ENCODE measurements at regions not wholly inside any gene's neighbourhood (a gene's known extent, or its start where the extent isn't known, plus 50 kb on each side); places are given as distances from the start of the nearest gene placed in this dataset.

DNA sequence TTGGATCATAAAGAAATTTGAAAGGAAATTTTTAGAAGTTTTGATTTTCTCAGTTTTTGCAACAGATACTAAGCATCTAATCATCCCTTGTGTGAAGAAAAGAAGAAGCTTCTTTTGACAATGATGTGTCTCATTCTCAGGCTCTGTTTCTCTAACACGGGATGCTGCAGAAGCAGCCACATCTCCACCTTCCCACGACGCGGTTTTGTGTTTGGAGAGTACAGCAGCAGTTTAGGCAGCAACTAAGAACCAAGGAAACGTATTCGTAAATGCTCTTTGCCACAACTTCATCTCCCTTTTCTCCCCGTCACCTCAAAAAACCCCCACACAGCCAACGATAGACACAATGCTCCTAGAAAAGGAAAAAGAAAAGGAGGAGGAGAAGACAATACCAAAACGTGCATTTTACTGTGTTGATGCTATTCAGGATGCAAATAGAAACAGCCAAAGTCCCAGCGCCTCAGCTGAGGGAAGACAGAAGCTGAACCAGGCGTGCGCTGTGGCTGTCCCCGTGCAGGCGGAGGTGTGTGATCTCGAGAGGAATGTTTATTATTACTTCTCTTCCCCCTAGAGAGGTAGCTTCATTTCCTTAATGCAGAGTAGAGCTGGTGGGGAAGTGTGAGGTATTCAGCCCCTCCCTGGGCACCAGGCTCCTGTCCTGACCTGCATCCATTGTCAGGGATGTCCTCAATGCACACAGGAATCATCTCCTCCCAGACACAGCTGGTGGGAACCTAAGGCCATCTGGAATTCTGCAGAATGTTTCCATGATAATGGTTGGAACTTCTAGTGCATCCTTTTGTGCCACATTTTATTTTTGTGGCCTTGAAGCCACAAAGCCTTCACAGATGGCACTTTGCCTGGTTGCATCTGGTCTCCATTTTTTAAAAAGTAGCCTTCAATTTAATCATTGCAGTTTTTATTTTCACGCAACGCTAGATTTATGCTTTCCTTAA is 174.6 kb upstream of the KLF6 start:
- TF ChIP-seq CTCF (IDR thresholded peaks at IDR 0.05; ENCODE audit: low read depth, low read length, poor library complexity, severe bottlenecking), result no peak
- TF ChIP-seq EZH2phosphoT487 (IDR thresholded peaks at IDR 0.05; ENCODE audit: borderline replicate concordance, low read length), result no peak
- H3K4me1 ChIP-seq (ENCODE audit: control insufficient read depth, low read length), result no peaks in the 10 kb centered on the region
- no peak overlapping the region for H3K4me3 ChIP-seq (ENCODE audit: low read length)
- 0 out of 2 replicates have a peak, but pooled peaks cover 4% of the 10 kb centered on the region for H3K27me3 ChIP-seq (ENCODE audit: control insufficient read depth, low read length)
- H3K9me3 ChIP-seq (ENCODE audit: control insufficient read depth, insufficient read depth, low read length), result no peaks in the 10 kb centered on the region
- H3K9me2 ChIP-seq (replicated peaks; ENCODE audit: control insufficient read depth, low read length), result no peaks in the 10 kb centered on the region
- H3F3A ChIP-seq (ENCODE audit: control insufficient read depth, insufficient read depth), result no peaks in the 10 kb centered on the region
- H3K79me2 ChIP-seq (ENCODE audit: control insufficient read depth, low read length), result no peaks in the 10 kb centered on the region
- no peak overlapping the region for H3K27ac ChIP-seq (ENCODE audit: low read depth, low read length)
- H4K20me1 ChIP-seq (ENCODE audit: control insufficient read depth, insufficient read depth, low read depth, low read length), result no peaks in the 10 kb centered on the region
- no peaks in the 10 kb centered on the region for H3K36me3 ChIP-seq (ENCODE audit: control insufficient read depth, low read length)
- no peak overlapping the region for H3K4me2 ChIP-seq (ENCODE audit: low read length)

GRCh38 chr10:3958472-3958996 is 173.5 kb upstream of the KLF6 start:
- H4K20me1 ChIP-seq (ENCODE audit: control insufficient read depth, insufficient read depth, low read depth, low read length), result no peaks in the 10 kb centered on the region
- H3K36me3 ChIP-seq (ENCODE audit: control insufficient read depth, low read length), result no peaks in the 10 kb centered on the region
- H3F3A ChIP-seq (ENCODE audit: control insufficient read depth, insufficient read depth), result no peaks in the 10 kb centered on the region

DNA sequence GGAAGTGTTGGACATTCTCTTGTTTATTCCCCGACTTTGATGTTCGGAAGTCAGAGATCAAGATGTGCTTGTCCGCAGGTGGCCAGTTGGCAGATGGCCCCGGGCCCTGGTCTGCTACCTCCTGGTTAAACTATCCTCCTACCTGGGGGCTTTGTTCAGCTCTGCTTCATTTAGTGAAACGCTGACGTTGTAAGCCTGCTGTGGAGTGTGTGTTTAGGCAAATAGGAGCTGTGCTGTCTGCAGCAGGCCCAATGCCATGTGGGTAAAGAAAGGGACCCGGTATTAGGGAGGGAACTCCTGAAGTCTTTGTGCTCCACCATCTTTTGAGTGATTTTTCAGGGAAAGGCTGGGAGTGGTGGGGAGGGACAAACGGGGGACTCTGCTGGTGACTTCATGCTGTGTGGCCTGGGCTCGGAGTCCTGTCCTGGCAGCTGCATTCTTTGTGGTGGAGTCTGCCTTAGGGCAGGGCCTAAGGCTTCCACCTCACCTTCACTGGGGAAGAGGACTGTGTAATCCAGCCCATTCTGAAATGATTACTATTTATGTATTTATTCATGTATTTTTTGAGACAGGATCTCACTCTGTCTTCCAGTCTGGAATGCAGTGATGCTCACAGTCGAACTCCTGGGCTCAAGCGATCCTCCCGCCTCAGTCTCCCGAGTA is 171.1 kb upstream of the KLF6 start:
- TF ChIP-seq CTCF (IDR thresholded peaks at IDR 0.05; ENCODE audit: low read depth, low read length, poor library complexity, severe bottlenecking) (no peak), EZH2phosphoT487 (IDR thresholded peaks at IDR 0.05; ENCODE audit: borderline replicate concordance, low read length) (no peak)
- H3K9me2 ChIP-seq (replicated peaks; ENCODE audit: control insufficient read depth, low read length), result no peaks in the 10 kb centered on the region
- H3K9me3 ChIP-seq (ENCODE audit: control insufficient read depth, insufficient read depth, low read length), result no peaks in the 10 kb centered on the region
- H3K4me2 ChIP-seq (ENCODE audit: low read length), result no peak overlapping the region
- no peaks in the 10 kb centered on the region for H3K79me2 ChIP-seq (ENCODE audit: control insufficient read depth, low read length)
- H4K20me1 ChIP-seq (ENCODE audit: control insufficient read depth, insufficient read depth, low read depth, low read length), result no peaks in the 10 kb centered on the region
- no peaks in the 10 kb centered on the region for H3F3A ChIP-seq (ENCODE audit: control insufficient read depth, insufficient read depth)
- no peaks in the 10 kb centered on the region for H3K4me1 ChIP-seq (ENCODE audit: control insufficient read depth, low read length)
- 0 out of 2 replicates have a peak, but pooled peaks cover 4% of the 10 kb centered on the region for H3K27me3 ChIP-seq (ENCODE audit: control insufficient read depth, low read length)
- H3K4me3 ChIP-seq (ENCODE audit: low read length), result no peak overlapping the region
- H3K36me3 ChIP-seq (ENCODE audit: control insufficient read depth, low read length), result no peaks in the 10 kb centered on the region
- H3K27ac ChIP-seq (ENCODE audit: low read depth, low read length), result no peak overlapping the region

More at GRCh38 chr10:3958472-3958996, 173.5 kb upstream of the KLF6 start:
- no peaks in the 10 kb centered on the region for H3K79me2 ChIP-seq (ENCODE audit: control insufficient read depth, low read length)
- H3K27me3 ChIP-seq (ENCODE audit: control insufficient read depth, low read length), result 0 out of 2 replicates have a peak, but pooled peaks cover 4% of the 10 kb centered on the region
- H3K9me2 ChIP-seq (replicated peaks; ENCODE audit: control insufficient read depth, low read length), result no peaks in the 10 kb centered on the region
- no peak overlapping the region for H3K4me3 ChIP-seq (ENCODE audit: low read length)
- TF ChIP-seq EZH2phosphoT487 (IDR thresholded peaks at IDR 0.05; ENCODE audit: borderline replicate concordance, low read length) (no peak), CTCF (IDR thresholded peaks at IDR 0.05; ENCODE audit: low read depth, low read length, poor library complexity, severe bottlenecking) (no peak)
- no peaks in the 10 kb centered on the region for H3K9me3 ChIP-seq (ENCODE audit: control insufficient read depth, insufficient read depth, low read length)
- H3K4me2 ChIP-seq (ENCODE audit: low read length), result no peak overlapping the region
- no peak overlapping the region for H3K27ac ChIP-seq (ENCODE audit: low read depth, low read length)
- H3K4me1 ChIP-seq (ENCODE audit: control insufficient read depth, low read length), result no peaks in the 10 kb centered on the region
